GM13976 (cell line): ENCODE measurements at regions not wholly inside any gene's neighbourhood (a gene's known extent, or its start where the extent isn't known, plus 50 kb on each side); places are given as distances from the start of the nearest gene placed in this dataset.

Experiments
- DNase-seq: peaks from one replicate; pipeline ENCODE4 v3.0.0; 2012; ENCODE audit warnings: low spot score
- in situ Hi-C: fragments of 300-500 bp; cut with MboI; formaldehyde crosslinking; loops from one replicate; pipeline ENCODE4 v1.12.0; 2022; ENCODE audit warnings: low sequenced_read_pairs, mixed read lengths, inconsistent platforms; ENCODE audit not compliant: unreplicated experiment
- TF ChIP-seq, protein P1 (sequence below): IDR thresholded peaks from 2 replicates; pipeline ENCODE4 v1.5.1; 2012; ENCODE audit warnings: borderline replicate concordance, mild to moderate bottlenecking; ENCODE audit not compliant: insufficient read depth; ENCODE audit errors: extremely low read depth, missing control alignments, control extremely low read depth

GRCh38 chr11:80163011-80163410 is 722.2 kb upstream of the TENM4 start:
- TF ChIP-seq, protein P1, sequence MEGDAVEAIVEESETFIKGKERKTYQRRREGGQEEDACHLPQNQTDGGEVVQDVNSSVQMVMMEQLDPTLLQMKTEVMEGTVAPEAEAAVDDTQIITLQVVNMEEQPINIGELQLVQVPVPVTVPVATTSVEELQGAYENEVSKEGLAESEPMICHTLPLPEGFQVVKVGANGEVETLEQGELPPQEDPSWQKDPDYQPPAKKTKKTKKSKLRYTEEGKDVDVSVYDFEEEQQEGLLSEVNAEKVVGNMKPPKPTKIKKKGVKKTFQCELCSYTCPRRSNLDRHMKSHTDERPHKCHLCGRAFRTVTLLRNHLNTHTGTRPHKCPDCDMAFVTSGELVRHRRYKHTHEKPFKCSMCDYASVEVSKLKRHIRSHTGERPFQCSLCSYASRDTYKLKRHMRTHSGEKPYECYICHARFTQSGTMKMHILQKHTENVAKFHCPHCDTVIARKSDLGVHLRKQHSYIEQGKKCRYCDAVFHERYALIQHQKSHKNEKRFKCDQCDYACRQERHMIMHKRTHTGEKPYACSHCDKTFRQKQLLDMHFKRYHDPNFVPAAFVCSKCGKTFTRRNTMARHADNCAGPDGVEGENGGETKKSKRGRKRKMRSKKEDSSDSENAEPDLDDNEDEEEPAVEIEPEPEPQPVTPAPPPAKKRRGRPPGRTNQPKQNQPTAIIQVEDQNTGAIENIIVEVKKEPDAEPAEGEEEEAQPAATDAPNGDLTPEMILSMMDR = no peak
- in situ Hi-C loops = loop anchor here (25.0 kb wide), 1 partner anchor 451 kb away; no protein-coding TSS in a partner anchor
- DNase-seq = no peak

DNA sequence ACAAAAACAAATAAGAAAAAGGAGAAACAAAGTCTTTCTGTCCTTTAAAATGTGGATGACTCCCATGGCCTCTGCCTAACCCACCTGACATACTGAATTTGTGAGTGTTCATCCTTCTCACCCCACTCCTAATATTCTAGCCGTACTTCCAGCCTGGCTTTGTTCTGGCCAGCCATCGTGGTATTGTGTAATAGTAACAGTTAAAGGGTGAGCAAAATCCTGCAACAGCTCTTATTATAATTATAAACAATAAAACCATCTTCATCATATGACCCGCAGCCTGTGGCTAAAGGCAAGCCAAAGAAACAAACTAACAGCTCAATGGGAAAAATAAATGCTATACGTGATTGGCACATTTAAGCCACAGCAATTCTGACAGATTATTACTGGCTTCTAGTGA is 721.6 kb upstream of the TENM4 start:
- in situ Hi-C loops = loop anchor here (25.0 kb wide), 1 partner anchor 450 kb away; no protein-coding TSS in a partner anchor
- TF ChIP-seq, protein P1 = no peak
- DNase-seq = no peak

- DNase-seq = no peak
- TF ChIP-seq, protein P1 = no peak
- in situ Hi-C loops = loop anchor here (25.0 kb wide), 1 partner anchor 445 kb away; no protein-coding TSS in a partner anchor
Measured at GRCh38 chr11:80157447-80157846, 716.6 kb upstream of the TENM4 start.

DNA sequence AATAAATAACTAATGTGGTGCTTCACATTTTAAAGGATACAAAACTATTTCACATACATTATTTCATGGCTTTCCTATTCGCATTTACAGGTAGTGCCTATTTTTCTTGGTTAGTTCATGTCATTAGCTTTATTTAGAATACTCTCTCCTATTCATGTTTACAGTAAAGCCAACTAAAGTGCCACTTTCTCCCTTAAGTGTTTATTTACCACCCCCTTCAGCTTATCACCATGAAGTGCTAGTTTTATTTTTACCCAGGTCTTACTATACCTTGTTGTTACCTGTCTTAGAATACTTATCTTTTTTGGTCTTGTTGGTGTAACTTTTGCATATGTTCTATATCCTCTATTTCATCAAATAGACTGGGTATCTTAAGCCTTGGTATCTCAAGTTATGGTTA is 715.2 kb upstream of the TENM4 start:
- in situ Hi-C loops = loop anchor here (25.0 kb wide), 1 partner anchor 444 kb away; no protein-coding TSS in a partner anchor
- no peak for DNase-seq
- TF ChIP-seq, protein P1 = no peak

GRCh38 chr11:80155412-80156017 is 714.7 kb upstream of the TENM4 start:
- TF ChIP-seq, protein P1 = peak; percentile 24
- in situ Hi-C loops = loop anchor here (25.0 kb wide), 1 partner anchor 443 kb away; no protein-coding TSS in a partner anchor
- DNase-seq = peak; percentile 7

GRCh38 chr11:80146232-80146631 is 705.4 kb upstream of the TENM4 start:
- in situ Hi-C loops = no loop called here
- no peak for DNase-seq
- TF ChIP-seq, protein P1 = no peak
